Natural killer cell (primary cell): ENCODE measurements at regions not wholly inside any gene's neighbourhood (a gene's known extent, or its start where the extent isn't known, plus 50 kb on each side); places are given as distances from the start of the nearest gene placed in this dataset.
"Not testable (repeated sequence)": the region's sequence is repeated elsewhere in the genome, so short reads cannot be mapped to it uniquely, and the experiment has no call there.

Source experiments
- ATAC-seq, 3 donors: fragments of 150-1000 bp in 2 of 3; fragments of 200-7000 bp in 1 of 3; cut with Tn5 transposase; 1 replicate in 1 of 3; 2 replicates in 2 of 3; pipeline ENCODE4 v1.10.0; 2021; ENCODE audit warnings: mild to moderate bottlenecking in 2 of 3, moderate library complexity in 2 of 3
- DNase-seq, 2 donors: peaks; one replicate each; pipeline versions ENCODE4 v3.0.0 to v3.0.0-alpha.2; 2013 to 2021; ENCODE audit warnings: mixed read lengths in 1 of 2
- H3K27ac ChIP-seq: one replicate; pipeline ENCODE4 v1.5.1; 2013; ENCODE audit warnings: mild to moderate bottlenecking, low read length
- H3K27me3 ChIP-seq: one replicate; pipeline ENCODE4 v1.6.1; 2013; ENCODE audit warnings: low read length; ENCODE audit not compliant: control insufficient read depth, insufficient read depth
- H3K36me3 ChIP-seq: one replicate; pipeline ENCODE4 v1.6.1; 2013; ENCODE audit warnings: low read length; ENCODE audit not compliant: control insufficient read depth, insufficient read depth
- H3K4me1 ChIP-seq: one replicate; pipeline ENCODE4 v1.6.1; 2013; ENCODE audit warnings: low read length; ENCODE audit not compliant: control insufficient read depth, insufficient read depth
- H3K4me3 ChIP-seq: one replicate; pipeline ENCODE4 v1.5.1; 2013; ENCODE audit warnings: low read length
- H3K9me3 ChIP-seq: one replicate; pipeline ENCODE4 v1.6.1; 2013; ENCODE audit warnings: low read length; ENCODE audit not compliant: control insufficient read depth, insufficient read depth
- H3K27ac Mint-ChIP-seq, 2 donors: one replicate each; pipeline ENCODE4 v1.8.0; 2022; ENCODE audit warnings: mild to moderate bottlenecking in 2 of 2, mixed read lengths in 2 of 2, moderate library complexity in 1 of 2
- H3K27me3 Mint-ChIP-seq, 2 donors: one replicate each; pipeline ENCODE4 v1.8.0; 2022; ENCODE audit warnings: low read depth in 2 of 2, mixed read lengths in 2 of 2
- H3K36me3 Mint-ChIP-seq: one replicate; pipeline ENCODE4 v1.8.0; 2022; ENCODE audit warnings: mixed read lengths
- H3K4me1 Mint-ChIP-seq, 2 donors: one replicate each; pipeline ENCODE4 v1.8.0; 2022; ENCODE audit warnings: mixed read lengths in 2 of 2
- H3K4me3 Mint-ChIP-seq: one replicate; pipeline ENCODE4 v1.8.0; 2022; ENCODE audit warnings: mild to moderate bottlenecking, moderate library complexity, mixed read lengths
- H3K9me3 Mint-ChIP-seq, 2 donors: one replicate each; pipeline ENCODE4 v1.8.0; 2022; ENCODE audit warnings: mixed read lengths in 2 of 2
- WGBS: methylation state at CpG from one replicate; pipeline ENCODE4 v1.1.7; 2013; ENCODE audit warnings: missing lambda C conversion rate; ENCODE audit not compliant: insufficient coverage; 5-methylcytosine and 5-hydroxymethylcytosine counted together
- intact Hi-C: fragments of 100-400 bp; cut with micrococcal nuclease; formaldehyde crosslinking; loops from one replicate; pipeline ENCODE4 v1.14.2; 2022

- WGBS = no CpG with 5 or more reads among the region's 6 CpGs
- H3K9me3 Mint-ChIP-seq, H3K4me1 ChIP-seq, H3K27ac ChIP-seq, intact Hi-C loops, DNase-seq, H3K4me3 Mint-ChIP-seq, H3K4me3 ChIP-seq, H3K36me3 Mint-ChIP-seq, ATAC-seq, H3K9me3 ChIP-seq, H3K36me3 ChIP-seq, H3K4me1 Mint-ChIP-seq, H3K27ac Mint-ChIP-seq, H3K27me3 ChIP-seq, H3K27me3 Mint-ChIP-seq: not testable (repeated sequence)
These were observed 113.9 kb downstream of the CDY2A start for GRCh38 chrY:18139311-18140007.

GRCh38 chrY:18146417-18146816 lies 120.8 kb downstream of the CDY2A start:
- H3K27me3 Mint-ChIP-seq, ATAC-seq, H3K27ac ChIP-seq, H3K9me3 ChIP-seq, H3K9me3 Mint-ChIP-seq, H3K27me3 ChIP-seq, H3K4me1 ChIP-seq, H3K36me3 ChIP-seq, H3K4me1 Mint-ChIP-seq, H3K27ac Mint-ChIP-seq, DNase-seq, H3K4me3 Mint-ChIP-seq, H3K36me3 Mint-ChIP-seq, intact Hi-C loops, H3K4me3 ChIP-seq: not testable (repeated sequence)

- H3K36me3 ChIP-seq, H3K27ac ChIP-seq, H3K9me3 Mint-ChIP-seq, H3K27ac Mint-ChIP-seq, DNase-seq, H3K4me3 Mint-ChIP-seq, intact Hi-C loops, H3K36me3 Mint-ChIP-seq, ATAC-seq, H3K27me3 ChIP-seq, H3K4me3 ChIP-seq, H3K9me3 ChIP-seq, H3K27me3 Mint-ChIP-seq, H3K4me1 ChIP-seq, H3K4me1 Mint-ChIP-seq: not testable (repeated sequence)
- WGBS = no CpG with 5 or more reads among the region's 9 CpGs
These were observed 127.0 kb downstream of the CDY2A start for GRCh38 chrY:18152626-18153025.

GRCh38 chrY:18165738-18166137 lies 140.2 kb downstream of the CDY2A start:
- H3K27ac Mint-ChIP-seq, H3K4me3 Mint-ChIP-seq, intact Hi-C loops, H3K9me3 ChIP-seq, H3K36me3 ChIP-seq, H3K27me3 Mint-ChIP-seq, H3K4me3 ChIP-seq, DNase-seq, H3K36me3 Mint-ChIP-seq, H3K4me1 Mint-ChIP-seq, H3K4me1 ChIP-seq, H3K9me3 Mint-ChIP-seq, ATAC-seq, H3K27me3 ChIP-seq, H3K27ac ChIP-seq: not testable (repeated sequence)
- no CpG with 5 or more reads among the region's 3 CpGs for WGBS

- H3K9me3 Mint-ChIP-seq = not testable (repeated sequence)
These were observed 150.5 kb downstream of the CDY2A start for GRCh38 chrY:18176118-18176517.

GRCh38 chrY:18188982-18189683 lies 163.5 kb downstream of the CDY2A start:
- H3K9me3 Mint-ChIP-seq, H3K36me3 ChIP-seq, H3K27me3 ChIP-seq, ATAC-seq, DNase-seq, H3K4me1 Mint-ChIP-seq, H3K36me3 Mint-ChIP-seq, H3K27ac Mint-ChIP-seq, H3K27me3 Mint-ChIP-seq, H3K4me1 ChIP-seq, H3K4me3 Mint-ChIP-seq, H3K27ac ChIP-seq, intact Hi-C loops, H3K9me3 ChIP-seq, H3K4me3 ChIP-seq: not testable (repeated sequence)
- no CpG with 5 or more reads among the region's 2 CpGs for WGBS

More at GRCh38 chrY:18176118-18176517, 150.5 kb downstream of the CDY2A start:
- H3K27ac ChIP-seq, intact Hi-C loops, H3K27me3 ChIP-seq, H3K4me3 Mint-ChIP-seq, H3K36me3 ChIP-seq, H3K4me1 Mint-ChIP-seq, DNase-seq, H3K27ac Mint-ChIP-seq, H3K36me3 Mint-ChIP-seq, H3K27me3 Mint-ChIP-seq, H3K4me3 ChIP-seq, H3K4me1 ChIP-seq, ATAC-seq, H3K9me3 ChIP-seq: not testable (repeated sequence)
- WGBS = no CpG with 5 or more reads among the region's 12 CpGs

- H3K9me3 Mint-ChIP-seq, H3K4me3 Mint-ChIP-seq, H3K9me3 ChIP-seq, H3K27ac ChIP-seq, H3K4me1 Mint-ChIP-seq, ATAC-seq, H3K36me3 Mint-ChIP-seq, H3K27me3 ChIP-seq, intact Hi-C loops, H3K27ac Mint-ChIP-seq, H3K4me3 ChIP-seq, H3K4me1 ChIP-seq, DNase-seq, H3K36me3 ChIP-seq, H3K27me3 Mint-ChIP-seq: not testable (repeated sequence)
These were observed 212.0 kb downstream of the CDY2A start for GRCh38 chrY:18237580-18237979.

GRCh38 chrY:18262562-18262961 lies 237.0 kb downstream of the CDY2A start:
- H3K27me3 Mint-ChIP-seq, H3K4me3 ChIP-seq, H3K9me3 ChIP-seq, H3K4me3 Mint-ChIP-seq, H3K4me1 ChIP-seq, H3K27me3 ChIP-seq, DNase-seq, H3K36me3 ChIP-seq, H3K4me1 Mint-ChIP-seq, ATAC-seq, H3K9me3 Mint-ChIP-seq, H3K27ac Mint-ChIP-seq, H3K36me3 Mint-ChIP-seq, H3K27ac ChIP-seq, intact Hi-C loops: not testable (repeated sequence)
- WGBS = no CpG with 5 or more reads among the region's 4 CpGs
